K562 (cell line): ENCODE measurements at regions not wholly inside any gene's neighbourhood (a gene's known extent, or its start where the extent isn't known, plus 50 kb on each side); places are given as distances from the start of the nearest gene placed in this dataset.

ENCODE experiments used
- ATAC-seq: fragments of 200-7000 bp; cut with Tn5 transposase; 3 replicates; pipeline ENCODE4 v1.9.1; 2020; ENCODE audit warnings: moderate library complexity
- BruUV-seq: library from RNA; stranded (reverse); fragments of 400-500 nt; replicated peaks from 2 replicates; lab custom pipeline; 2021; lab: Mats Ljungman, UMichigan
- CTCF ChIA-PET: fragments of 300-600 bp; formaldehyde crosslinking; extraction: SDS; loops from one replicate; lab custom pipeline; 2021; ENCODE audit warnings: low intra/inter-chr PET ratio; lab: Yijun Ruan, JAX
- POLR2A ChIA-PET: fragments of 300-600, 350-650 bp; sonication (Branson Sonifier 250); formaldehyde crosslinking; extraction: SDS; loops from one replicate; lab custom pipeline; 2021; ENCODE audit warnings: antibody characterized with exemption, inconsistent platforms; lab: Yijun Ruan, JAX
- DNase-seq, 4 experiments: peaks; one replicate each; pipeline versions ENCODE4 v3.0.0 to v3.0.0-alpha.2; 2011 to 2018; ENCODE audit warnings: low spot score in 3 of 4, mixed read lengths in 3 of 4; ENCODE audit errors: extremely low read depth in 1 of 4
- FAIRE-seq: peaks from 2 replicates; lab custom pipeline; 2011; peaks lifted over from hg19 to GRCh38; lab: Jason Lieb, UNC
- H2AFZ ChIP-seq: 2 replicates; pipeline ENCODE4 v1.6.0; 2011; ENCODE audit warnings: low read depth, low read length, control low read depth, inconsistent platforms
- H3K27ac ChIP-seq: fragments of 200-600 bp; 3 replicates; pipeline ENCODE4 v1.8.0; 2011; ENCODE audit warnings: low read depth, mild to moderate bottlenecking, control low read depth, inconsistent platforms, low read length, moderate library complexity, mixed read lengths; ENCODE audit errors: extremely low read depth
- H3K27me3 ChIP-seq, 2 experiments: fragments of 300-600 bp in 1 of 2; 2 replicates in 1 of 2; 3 replicates in 1 of 2; pipeline versions ENCODE4 v1.6.0 to v1.8.0; 2011; ENCODE audit warnings: inconsistent platforms in 2 of 2, low read length in 2 of 2, mild to moderate bottlenecking in 1 of 2, mixed read lengths in 1 of 2, moderate library complexity in 1 of 2; ENCODE audit not compliant: control insufficient read depth in 2 of 2, insufficient read depth in 2 of 2
- H3K36me3 ChIP-seq: fragments of 300-600 bp; 3 replicates; pipeline ENCODE4 v1.8.0; 2011; ENCODE audit warnings: mild to moderate bottlenecking, low read length, inconsistent platforms; ENCODE audit not compliant: control insufficient read depth, insufficient read depth
- H3K4me1 ChIP-seq, 2 experiments: fragments of 200-600 bp in 1 of 2; replicated peaks in 1 of 2; 2 replicates in 1 of 2; 3 replicates in 1 of 2; pipeline versions ENCODE4 v1.5.1 to v1.8.0; 2011; ENCODE audit warnings: inconsistent platforms in 2 of 2, low read length in 2 of 2, mild to moderate bottlenecking in 1 of 2, mixed read lengths in 1 of 2, moderate library complexity in 1 of 2; ENCODE audit not compliant: control insufficient read depth in 2 of 2, insufficient read depth in 2 of 2
- H3K4me2 ChIP-seq: 2 replicates; pipeline ENCODE4 v1.6.1; 2011; ENCODE audit warnings: low read length, control low read depth, inconsistent platforms, mixed read lengths; ENCODE audit not compliant: insufficient read depth
- H3K4me3 ChIP-seq: fragments of 200-600 bp; sonication (generic), shearing (Covaris generic); 2 replicates; pipeline ENCODE4 v1.5.1; 2016; ENCODE audit warnings: control low read depth, inconsistent platforms
- H3K79me2 ChIP-seq: fragments of 200-600 bp; 3 replicates; pipeline ENCODE4 v1.8.0; 2011; ENCODE audit warnings: low read length, inconsistent platforms; ENCODE audit not compliant: control insufficient read depth, insufficient read depth
- H3K9ac ChIP-seq, 2 experiments: 2 replicates each; pipeline versions ENCODE4 v1.6.0 to v1.6.1; 2011; ENCODE audit warnings: low read depth in 2 of 2, low read length in 2 of 2, control low read depth in 1 of 2, inconsistent platforms in 1 of 2, mild to moderate bottlenecking in 1 of 2, mixed read lengths in 1 of 2; ENCODE audit not compliant: insufficient read depth in 1 of 2
- H3K9me1 ChIP-seq: one replicate; pipeline ENCODE4 v1.6.0; 2011; ENCODE audit warnings: inconsistent platforms, mild to moderate bottlenecking, low read length, moderate library complexity; ENCODE audit not compliant: control insufficient read depth, insufficient read depth
- H3K9me3 ChIP-seq: replicated peaks from 2 replicates; pipeline ENCODE4 v1.5.1; 2011; ENCODE audit warnings: low read depth, low read length, inconsistent platforms; ENCODE audit not compliant: control insufficient read depth, insufficient read depth
- H4K20me1 ChIP-seq: replicated peaks from 2 replicates; pipeline ENCODE4 v1.6.1; 2011; ENCODE audit warnings: low read length, inconsistent platforms, mixed read lengths; ENCODE audit not compliant: control insufficient read depth, insufficient read depth
- CEBPG ChIP-seq, 3 experiments: fragments of 200-800 bp in 1 of 3; sonication (Bioruptor generic) in 1 of 3; sonication (generic) in 1 of 3; formaldehyde crosslinking in 1 of 3; IDR thresholded peaks in 2 of 3; conservative IDR thresholded peaks in 1 of 3; 2 replicates each; pipeline versions ENCODE4 v1.6.1 to v1.8.0; 2016 to 2022; ENCODE audit warnings: missing compliant biosample characterization in 2 of 3, missing genetic modification characterization in 2 of 3, mild to moderate bottlenecking in 1 of 3, missing genetic modification reagents in 1 of 3
- E2F6 ChIP-seq, 2 experiments: IDR thresholded peaks; 2 replicates each; pipeline ENCODE4 v1.6.1; 2011; ENCODE audit warnings: borderline replicate concordance in 1 of 2, control low read depth in 1 of 2, low read depth in 1 of 2, low read length in 1 of 2, mild to moderate bottlenecking in 1 of 2, mixed read lengths in 1 of 2, moderate library complexity in 1 of 2; ENCODE audit not compliant: insufficient read depth in 1 of 2, insufficient read length in 1 of 2, poor library complexity in 1 of 2, severe bottlenecking in 1 of 2; ENCODE audit errors: extremely low read depth in 1 of 2
- MTA1 ChIP-seq: fragments of 450-650 bp; IDR thresholded peaks from 2 replicates; pipeline ENCODE4 v1.6.1; 2017; ENCODE audit warnings: borderline replicate concordance
- NR2C2 ChIP-seq, 2 experiments: fragments of 200-800 bp in 1 of 2; sonication (Bioruptor generic) in 1 of 2; sonication (generic) in 1 of 2; formaldehyde crosslinking in 1 of 2; IDR thresholded peaks; 2 replicates each; pipeline versions ENCODE4 v1.6.1 to v1.8.0; 2016 to 2022; ENCODE audit warnings: mild to moderate bottlenecking in 1 of 2, missing compliant biosample characterization in 1 of 2, missing genetic modification characterization in 1 of 2, missing genetic modification reagents in 1 of 2
- USF2 ChIP-seq: sonication (generic); formaldehyde crosslinking; IDR thresholded peaks from 2 replicates; pipeline ENCODE4 v1.5.0; 2020; ENCODE audit warnings: missing genetic modification reagents
- ZKSCAN8 ChIP-seq: fragments of 200-800 bp; sonication (Bioruptor generic); IDR thresholded peaks from 2 replicates; pipeline ENCODE4 v1.6.1; 2016; ENCODE audit warnings: missing genetic modification characterization, missing compliant biosample characterization
- ZNF175 ChIP-seq: fragments of 200-800 bp; sonication (Bioruptor generic); IDR thresholded peaks from 2 replicates; pipeline ENCODE4 v1.6.1; 2016; ENCODE audit warnings: low read depth, mild to moderate bottlenecking, missing genetic modification characterization, missing compliant biosample characterization
- ZNF589 ChIP-seq: fragments of 200-800 bp; sonication (Bioruptor generic); IDR thresholded peaks from 2 replicates; pipeline ENCODE4 v1.6.1; 2016; ENCODE audit warnings: low read depth, missing genetic modification characterization, missing compliant biosample characterization
- WGBS: fragments of 100-300 bp; shearing (Covaris generic); methylation state at CpG from one replicate; pipeline ENCODE4 v1.1.6; 2016; ENCODE audit warnings: low coverage, mixed read lengths; ENCODE audit not compliant: insufficient coverage; ENCODE audit errors: missing lambda C conversion rate; 5-methylcytosine and 5-hydroxymethylcytosine counted together
- in situ Hi-C: fragments of 300-500 bp; cut with MboI; formaldehyde crosslinking; loops from 4 replicates; pipeline ENCODE4 v1.15.0; 2018; ENCODE audit warnings: inconsistent platforms, mixed read lengths
- intact Hi-C: fragments of 100-400 bp; cut with micrococcal nuclease; formaldehyde crosslinking; loops from 2 replicates; pipeline ENCODE4 v1.14.2; 2022

- H3K27ac ChIP-seq = no peak overlapping the region
- H3K4me1 ChIP-seq = no peaks in the 10 kb centered on the region; a peak in 1 of 5 replicates
These were observed 98.8 kb upstream of the DUSP10 start for GRCh38 chr1:221840511-221841243.

DNA sequence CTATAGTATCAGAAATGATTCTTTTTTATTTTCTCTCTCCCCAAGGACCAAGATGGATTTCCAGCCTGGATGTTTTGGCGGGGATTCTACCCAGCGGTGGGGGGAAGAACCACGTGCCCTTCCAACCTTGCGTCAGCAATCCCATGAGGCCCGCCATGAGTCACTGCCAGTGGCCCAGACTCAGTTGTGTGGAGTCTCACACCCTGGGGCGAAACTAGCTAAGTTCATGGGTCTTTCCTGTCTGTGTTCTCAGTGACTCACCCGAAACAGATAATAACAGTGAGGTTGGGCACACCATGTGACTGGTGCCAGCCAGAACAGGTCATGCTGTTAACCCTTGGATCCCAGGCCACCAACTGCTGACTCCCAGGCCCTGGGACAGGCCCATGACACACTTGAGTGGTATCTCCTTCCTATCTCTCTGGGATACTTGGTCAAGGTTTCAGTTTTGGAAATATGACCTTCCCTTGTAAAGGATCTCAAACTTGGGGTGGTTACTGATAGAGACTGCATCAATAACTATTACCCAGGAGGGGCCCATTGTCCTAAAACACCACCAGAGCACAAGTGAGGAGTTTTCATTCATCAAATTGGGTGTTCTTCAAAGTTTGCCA lies 98.0 kb upstream of the DUSP10 start:
- 20% methylated on average over 7 of the region's 7 CpGs for WGBS
- ChIA-PET POLR2A (no interaction called here), CTCF (no interaction called here)
- Histone ChIP-seq H3K9me1 (no peaks in the 10 kb centered on the region), H3K4me2 (no peak overlapping the region), H3K4me3 (no peak overlapping the region), H4K20me1 (no peaks in the 10 kb centered on the region), H3K36me3 (no peaks in the 10 kb centered on the region), H3K27ac (no peak overlapping the region; the same call in 2 of the 3 replicates), H3K4me1 (no peaks in the 10 kb centered on the region), H3K9me3 (no peaks in the 10 kb centered on the region), H3K79me2 (no peaks in the 10 kb centered on the region), H3K9ac (no peak overlapping the region), H2AFZ (no peak overlapping the region; the same call in 1 of the 2 replicates), H3K27me3 (peaks cover 0 to 3% of the 10 kb centered on the region in 2 experiments; a peak in 2 of 5 replicates)
- in situ Hi-C loops (no loop called here), intact Hi-C loops (no loop called here)
- BruUV-seq = no TSS peak
- ATAC-seq (no peak; the same call in 2 of the 3 replicates), DNase-seq (no peak), FAIRE-seq (no peak)
- TF ChIP-seq ZNF589 (peak; percentile 88), ZNF175 (CRISPR knock-in tag) (peak; percentile 71; the same call in 1 of the 2 replicates), USF2 (CRISPR knock-in tag) (0 out of 2 replicates have a peak, but pooled peaks have one; percentile 3), E2F6 (IDR thresholded peaks at IDR 0.05; ENCODE audit: borderline replicate concordance in 1 of 2, extremely low read depth in 1 of 2, insufficient read depth in 1 of 2, insufficient read length in 1 of 2, low read depth in 1 of 2, low read length in 1 of 2, poor library complexity in 1 of 2, severe bottlenecking in 1 of 2) (peak in 1 of 2 experiments; percentile 58), NR2C2 (CRISPR knock-in tag; IDR thresholded peaks at IDR 0.05) (no peak), NR2C2 (tag; IDR thresholded peaks at IDR 0.05) (peak; percentile 41; the same call in 1 of the 2 replicates)

More at GRCh38 chr1:221840511-221841243, 98.8 kb upstream of the DUSP10 start:
- H3K4me2 ChIP-seq = no peak overlapping the region
- no TSS peak for BruUV-seq
- peaks cover 0 to 3% of the 10 kb centered on the region in 2 experiments; a peak in 2 of 5 replicates for H3K27me3 ChIP-seq
- DNase-seq (no peak), FAIRE-seq (no peak), ATAC-seq (no peak)
- H3K9me1 ChIP-seq = no peaks in the 10 kb centered on the region
- H3K9me3 ChIP-seq = no peaks in the 10 kb centered on the region
- intact Hi-C loops (no loop called here), in situ Hi-C loops (no loop called here)
- H3K36me3 ChIP-seq = no peaks in the 10 kb centered on the region
- no peaks in the 10 kb centered on the region for H3K79me2 ChIP-seq
- no peak overlapping the region for H2AFZ ChIP-seq
- 9% methylated on average over 5 of the region's 5 CpGs for WGBS
- no peak overlapping the region for H3K9ac ChIP-seq
- CTCF ChIA-PET = no interaction called here
- no peaks in the 10 kb centered on the region for H4K20me1 ChIP-seq
- POLR2A ChIA-PET = no interaction called here
- H3K4me3 ChIP-seq = no peak overlapping the region
- no peak for TF ChIP-seq ZKSCAN8 (CRISPR knock-in tag)
- no peak for TF ChIP-seq CEBPG (CRISPR knock-in tag; IDR thresholded peaks at IDR 0.05)
- peak; percentile 47 to 56; a peak in 1 of 4 replicates for TF ChIP-seq CEBPG (tag; conservative IDR thresholded peaks at IDR 0.05 in 1 of 2, IDR thresholded peaks at IDR 0.05 in 1 of 2)
- TF ChIP-seq NR2C2 (CRISPR knock-in tag; IDR thresholded peaks at IDR 0.05) = no peak
- no peak for TF ChIP-seq NR2C2 (tag; IDR thresholded peaks at IDR 0.05)
- no peak for TF ChIP-seq MTA1
